ENCODE measurements at regions not wholly inside any gene's neighbourhood (a gene's known extent, or its start where the extent isn't known, plus 50 kb on each side); places are given as distances from the start of the nearest gene placed in this dataset.

GRCh38 chr6:102950967-102951366, 1557.5 kb downstream of the GRIK2 start:
- DNase-seq (no peak), FAIRE-seq (no peak), ATAC-seq (no peak)
- no peaks in the 10 kb centered on the region for H3K4me1 ChIP-seq
- no peak for TF ChIP-seq CTCF (IDR thresholded peaks at IDR 0.05)
- H3K4me3 ChIP-seq: no peak overlapping the region
- no peaks in the 10 kb centered on the region for H3K36me3 ChIP-seq
- H3K9me3 ChIP-seq: no peaks in the 10 kb centered on the region
- WGBS, 2 donors: 43 to 55% methylated on average over 3 of the region's 3 CpGs
- H3K27ac ChIP-seq: no peak overlapping the region
- intact Hi-C loops (cut with DNase I): no loop called here
- H3K27me3 ChIP-seq: no peaks in the 10 kb centered on the region

GRCh38 chr6:102944475-102944874, 1551.0 kb downstream of the GRIK2 start:
- TF ChIP-seq CTCF (IDR thresholded peaks at IDR 0.05): no peak
- Histone ChIP-seq H3K36me3 (no peaks in the 10 kb centered on the region), H3K27me3 (no peaks in the 10 kb centered on the region), H3K4me3 (no peak overlapping the region), H3K4me1 (no peaks in the 10 kb centered on the region), H3K9me3 (no peaks in the 10 kb centered on the region), H3K27ac (no peak overlapping the region)
- WGBS, 2 donors: 39 to 46% methylated on average over 1 of the region's 1 CpG
- ATAC-seq (no peak), FAIRE-seq (no peak), DNase-seq (no peak)
- intact Hi-C loops (cut with DNase I): no loop called here

- ATAC-seq (no peak), DNase-seq (no peak), FAIRE-seq (no peak)
- Histone ChIP-seq H3K27ac (no peak overlapping the region), H3K4me3 (no peak overlapping the region), H3K36me3 (no peaks in the 10 kb centered on the region), H3K4me1 (no peaks in the 10 kb centered on the region), H3K9me3 (no peaks in the 10 kb centered on the region), H3K27me3 (no peaks in the 10 kb centered on the region)
- TF ChIP-seq CTCF (IDR thresholded peaks at IDR 0.05): no peak
- intact Hi-C loops (cut with DNase I): no loop called here
These were observed 1548.7 kb downstream of the GRIK2 start for GRCh38 chr6:102942206-102942605.

- H3K4me3 ChIP-seq: no peak overlapping the region
- intact Hi-C loops (cut with DNase I): no loop called here
- no peak overlapping the region for H3K27ac ChIP-seq
- no peaks in the 10 kb centered on the region for H3K9me3 ChIP-seq
- no peaks in the 10 kb centered on the region for H3K36me3 ChIP-seq
- ATAC-seq (no peak), FAIRE-seq (no peak), DNase-seq (no peak)
- H3K27me3 ChIP-seq: no peaks in the 10 kb centered on the region
- 38 to 52% methylated on average over 3 of the region's 3 CpGs for WGBS, 2 donors
- no peak for TF ChIP-seq CTCF (IDR thresholded peaks at IDR 0.05)
- no peaks in the 10 kb centered on the region for H3K4me1 ChIP-seq
These were observed 1543.5 kb downstream of the GRIK2 start for GRCh38 chr6:102936959-102937358.

- Histone ChIP-seq H3K4me3 (no peak overlapping the region), H3K4me1 (no peaks in the 10 kb centered on the region), H3K36me3 (no peaks in the 10 kb centered on the region), H3K27me3 (no peaks in the 10 kb centered on the region), H3K27ac (no peak overlapping the region), H3K9me3 (no peaks in the 10 kb centered on the region)
- 62 to 86% methylated on average over 3 of the region's 3 CpGs for WGBS, 2 donors
- TF ChIP-seq CTCF (IDR thresholded peaks at IDR 0.05): no peak
- FAIRE-seq (no peak), ATAC-seq (no peak), DNase-seq (no peak)
- intact Hi-C loops (cut with DNase I): no loop called here
These were observed 1534.6 kb downstream of the GRIK2 start for GRCh38 chr6:102928109-102928508.

Data from pancreas (tissue), 10 donors.